ENCODE measurements at regions not wholly inside any gene's neighbourhood (a gene's known extent, or its start where the extent isn't known, plus 50 kb on each side); places are given as distances from the start of the nearest gene placed in this dataset.

DNA sequence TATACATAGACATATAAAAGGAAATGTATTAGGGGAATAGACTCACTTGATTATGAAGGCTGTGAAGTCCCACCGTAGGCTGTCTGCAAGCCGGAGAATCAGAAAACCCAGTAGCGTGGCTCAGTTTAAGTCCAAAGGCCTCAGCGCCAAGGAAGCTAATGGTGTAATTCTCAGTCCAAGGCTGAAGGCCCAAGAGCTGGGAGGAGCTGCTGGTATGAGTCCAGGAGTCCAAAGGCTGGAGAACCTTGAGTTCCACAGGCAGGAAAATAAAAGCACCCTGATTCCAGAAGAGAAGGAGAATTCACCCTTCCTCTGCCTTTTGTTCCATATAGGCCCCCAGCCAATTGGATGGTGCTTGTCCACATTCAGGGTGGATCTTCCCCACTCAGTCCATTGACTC lies 166.2 kb upstream of the TAC1 start:
- no peak for TF ChIP-seq MAX (IDR thresholded peaks at IDR 0.05; ENCODE audit: low read depth, low read length)
- TF ChIP-seq, protein P1, sequence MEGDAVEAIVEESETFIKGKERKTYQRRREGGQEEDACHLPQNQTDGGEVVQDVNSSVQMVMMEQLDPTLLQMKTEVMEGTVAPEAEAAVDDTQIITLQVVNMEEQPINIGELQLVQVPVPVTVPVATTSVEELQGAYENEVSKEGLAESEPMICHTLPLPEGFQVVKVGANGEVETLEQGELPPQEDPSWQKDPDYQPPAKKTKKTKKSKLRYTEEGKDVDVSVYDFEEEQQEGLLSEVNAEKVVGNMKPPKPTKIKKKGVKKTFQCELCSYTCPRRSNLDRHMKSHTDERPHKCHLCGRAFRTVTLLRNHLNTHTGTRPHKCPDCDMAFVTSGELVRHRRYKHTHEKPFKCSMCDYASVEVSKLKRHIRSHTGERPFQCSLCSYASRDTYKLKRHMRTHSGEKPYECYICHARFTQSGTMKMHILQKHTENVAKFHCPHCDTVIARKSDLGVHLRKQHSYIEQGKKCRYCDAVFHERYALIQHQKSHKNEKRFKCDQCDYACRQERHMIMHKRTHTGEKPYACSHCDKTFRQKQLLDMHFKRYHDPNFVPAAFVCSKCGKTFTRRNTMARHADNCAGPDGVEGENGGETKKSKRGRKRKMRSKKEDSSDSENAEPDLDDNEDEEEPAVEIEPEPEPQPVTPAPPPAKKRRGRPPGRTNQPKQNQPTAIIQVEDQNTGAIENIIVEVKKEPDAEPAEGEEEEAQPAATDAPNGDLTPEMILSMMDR (IDR thresholded peaks at IDR 0.05; ENCODE audit: low read depth, low read length), result no peak

Data from NB4 (cell line).